SH-SY5Y (cell line): ENCODE measurements at regions not wholly inside any gene's neighbourhood (a gene's known extent, or its start where the extent isn't known, plus 50 kb on each side); places are given as distances from the start of the nearest gene placed in this dataset.

Experiments used
- GATA2 ChIP-seq: IDR thresholded peaks from 2 replicates; pipeline ENCODE4 v1.6.1; 2011; ENCODE audit warnings: mild to moderate bottlenecking, low read depth, low read length
- GATA3 ChIP-seq: IDR thresholded peaks from 2 replicates; pipeline ENCODE4 v1.6.1; 2011; ENCODE audit warnings: low read depth, mild to moderate bottlenecking, low read length, moderate library complexity

DNA sequence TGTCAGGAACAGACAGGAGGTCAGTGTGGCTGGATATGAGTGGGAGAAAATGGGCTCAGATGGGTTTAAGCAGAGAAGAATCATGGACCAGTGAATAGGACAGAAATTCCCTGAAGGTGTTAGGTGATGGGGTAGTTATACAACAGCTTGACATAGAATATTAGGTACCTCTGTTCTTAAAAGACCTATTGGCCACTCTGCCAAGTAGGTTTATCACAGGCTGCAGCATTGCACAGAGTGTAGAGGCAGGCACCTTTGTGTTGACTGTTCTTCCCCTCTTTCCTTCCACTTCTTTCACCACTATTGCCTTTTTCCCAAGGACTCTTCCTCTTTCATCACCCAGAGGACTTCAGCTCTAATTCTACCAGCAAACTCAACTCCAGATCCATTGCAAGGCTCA, 274.4 kb downstream of the CDCA7 start:
- TF ChIP-seq GATA2 (no peak), GATA3 (no peak)
